NCI-H1417 (cell line): ENCODE measurements at regions not wholly inside any gene's neighbourhood (a gene's known extent, or its start where the extent isn't known, plus 50 kb on each side); places are given as distances from the start of the nearest gene placed in this dataset.
"Not testable (repeated sequence)": the region's sequence is repeated elsewhere in the genome, so short reads cannot be mapped to it uniquely, and the experiment has no call there.

Experiments
- DNase-seq, 3 experiments: peaks; one replicate each; lab custom pipeline; 2025; lab: John Stamatoyannopoulos, UW

- DNase-seq: no peak
These were observed 112.7 kb downstream of the RFPL4B start for GRCh38 chr6:112459758-112460304.

- no peak for DNase-seq
These were observed 118.0 kb downstream of the RFPL4B start for GRCh38 chr6:112464901-112465665.

GRCh38 chr6:112466373-112467151, 119.4 kb downstream of the RFPL4B start:
- DNase-seq: no peak

- no peak for DNase-seq
These were observed 121.2 kb downstream of the RFPL4B start for GRCh38 chr6:112468359-112468758.

- DNase-seq: no peak
These were observed 122.2 kb downstream of the RFPL4B start for GRCh38 chr6:112469306-112469705.

- no peak for DNase-seq
These were observed 123.2 kb downstream of the RFPL4B start for GRCh38 chr6:112470376-112470775.

GRCh38 chr6:112470950-112471349, 123.8 kb downstream of the RFPL4B start:
- DNase-seq: no peak

- peak in 1 of 3 experiments; percentile 15 for DNase-seq
These were observed 128.0 kb downstream of the RFPL4B start for GRCh38 chr6:112475083-112475482.

GRCh38 chr6:112477125-112477524, 130.0 kb downstream of the RFPL4B start:
- no peak for DNase-seq

- no peak for DNase-seq
These were observed 130.9 kb downstream of the RFPL4B start for GRCh38 chr6:112478036-112478435.

GRCh38 chr6:112479975-112480374, 132.8 kb downstream of the RFPL4B start:
- not testable (repeated sequence) for DNase-seq

- DNase-seq: no peak
These were observed 133.4 kb downstream of the RFPL4B start for GRCh38 chr6:112480553-112480952.

- DNase-seq: no peak
These were observed 134.1 kb downstream of the RFPL4B start for GRCh38 chr6:112481211-112481610.

- no peak for DNase-seq
These were observed 135.2 kb downstream of the RFPL4B start for GRCh38 chr6:112482373-112482772.

- no peak for DNase-seq
These were observed 138.1 kb downstream of the RFPL4B start for GRCh38 chr6:112485120-112485826.

GRCh38 chr6:112485827-112486212, 138.7 kb downstream of the RFPL4B start:
- DNase-seq: no peak

- no peak for DNase-seq
These were observed 139.3 kb downstream of the RFPL4B start for GRCh38 chr6:112486454-112486853.

- DNase-seq: peak in 2 of 3 experiments; percentile 5 to 46
These were observed 141.1 kb downstream of the RFPL4B start for GRCh38 chr6:112488238-112488637.

GRCh38 chr6:112501705-112502104, 154.6 kb downstream of the RFPL4B start:
- peak; percentile 31 to 87 (median 61) for DNase-seq

- peak in 1 of 3 experiments; percentile 17 for DNase-seq
These were observed 155.4 kb downstream of the RFPL4B start for GRCh38 chr6:112502351-112503090.

- DNase-seq: peak in 2 of 3 experiments; percentile 6 to 46
These were observed 156.0 kb downstream of the RFPL4B start for GRCh38 chr6:112503091-112503596.
